ENCODE measurements at regions not wholly inside any gene's neighbourhood (a gene's known extent, or its start where the extent isn't known, plus 50 kb on each side); places are given as distances from the start of the nearest gene placed in this dataset.

GRCh38 chr5:17378346-17378997, 119.6 kb upstream of the TAF11L2 start:
- Histone ChIP-seq H3K4me1 (replicated peaks) (no peaks in the 10 kb centered on the region), H3K9me3 (no peaks in the 10 kb centered on the region), H3K4me3 (no peak overlapping the region), H3K36me3 (no peaks in the 10 kb centered on the region), H3K27ac (no peak overlapping the region), H3K27me3 (replicated peaks; ENCODE audit: insufficient read depth) (no peaks in the 10 kb centered on the region)
- 44% methylated on average over 6 of the region's 6 CpGs for WGBS
- intact Hi-C loops (cut with DNase I) = no loop called here
- TF ChIP-seq POLR2AphosphoS5 (IDR thresholded peaks at IDR 0.05) (peak; percentile 37), POLR2A (IDR thresholded peaks at IDR 0.05) (no peak)
- DNase-seq (ENCODE audit: low spot score) = no peak

GRCh38 chr5:17379100-17379951, 118.7 kb upstream of the TAF11L2 start:
- Histone ChIP-seq H3K4me3 (no peak overlapping the region), H3K4me1 (replicated peaks) (no peaks in the 10 kb centered on the region), H3K9me3 (no peaks in the 10 kb centered on the region), H3K36me3 (no peaks in the 10 kb centered on the region), H3K27me3 (replicated peaks; ENCODE audit: insufficient read depth) (no peaks in the 10 kb centered on the region), H3K27ac (no peak overlapping the region)
- WGBS = 73% methylated on average over 7 of the region's 7 CpGs
- TF ChIP-seq CTCF (IDR thresholded peaks at IDR 0.05) (no peak), POLR2A (IDR thresholded peaks at IDR 0.05) (no peak), POLR2AphosphoS5 (IDR thresholded peaks at IDR 0.05) (no peak)
- DNase-seq (ENCODE audit: low spot score) = no peak
- intact Hi-C loops (cut with DNase I) = no loop called here

GRCh38 chr5:17381932-17382331, 116.1 kb upstream of the TAF11L2 start:
- Histone ChIP-seq H3K36me3 (no peaks in the 10 kb centered on the region), H3K4me3 (no peak overlapping the region), H3K9me3 (no peaks in the 10 kb centered on the region), H3K27me3 (replicated peaks; ENCODE audit: insufficient read depth) (no peaks in the 10 kb centered on the region), H3K27ac (no peak overlapping the region), H3K4me1 (replicated peaks) (no peaks in the 10 kb centered on the region)
- intact Hi-C loops (cut with DNase I) = no loop called here
- TF ChIP-seq POLR2AphosphoS5 (IDR thresholded peaks at IDR 0.05) = no peak
- no peak for TF ChIP-seq POLR2A (IDR thresholded peaks at IDR 0.05)
- TF ChIP-seq CTCF (IDR thresholded peaks at IDR 0.05) = no peak
- WGBS = 97% methylated on average over 2 of the region's 2 CpGs
- DNase-seq (ENCODE audit: low spot score) = no peak

- Histone ChIP-seq H3K27ac (no peak overlapping the region), H3K4me3 (no peak overlapping the region), H3K36me3 (no peaks in the 10 kb centered on the region), H3K4me1 (replicated peaks) (no peaks in the 10 kb centered on the region), H3K27me3 (replicated peaks; ENCODE audit: insufficient read depth) (no peaks in the 10 kb centered on the region), H3K9me3 (no peaks in the 10 kb centered on the region)
- TF ChIP-seq POLR2A (IDR thresholded peaks at IDR 0.05) (no peak), POLR2AphosphoS5 (IDR thresholded peaks at IDR 0.05) (no peak), CTCF (IDR thresholded peaks at IDR 0.05) (no peak)
- intact Hi-C loops (cut with DNase I) = no loop called here
- WGBS = 65% methylated on average over 3 of the region's 3 CpGs
- DNase-seq (ENCODE audit: low spot score) = no peak
Observed at GRCh38 chr5:17383526-17383925, 114.5 kb upstream of the TAF11L2 start.

- Histone ChIP-seq H3K4me1 (replicated peaks) (no peaks in the 10 kb centered on the region), H3K27me3 (replicated peaks; ENCODE audit: insufficient read depth) (no peaks in the 10 kb centered on the region), H3K4me3 (no peak overlapping the region), H3K9me3 (no peaks in the 10 kb centered on the region), H3K27ac (no peak overlapping the region), H3K36me3 (no peaks in the 10 kb centered on the region)
- intact Hi-C loops (cut with DNase I) = no loop called here
- TF ChIP-seq POLR2A (IDR thresholded peaks at IDR 0.05) = no peak
- TF ChIP-seq CTCF (IDR thresholded peaks at IDR 0.05) = no peak
- TF ChIP-seq POLR2AphosphoS5 (IDR thresholded peaks at IDR 0.05) = no peak
- DNase-seq (ENCODE audit: low spot score) = no peak
Observed at GRCh38 chr5:17384181-17384580, 113.8 kb upstream of the TAF11L2 start.

Data from prostate gland (tissue), 2 donors.